ENCODE measurements at regions not wholly inside any gene's neighbourhood (a gene's known extent, or its start where the extent isn't known, plus 50 kb on each side); places are given as distances from the start of the nearest gene placed in this dataset.

DNA sequence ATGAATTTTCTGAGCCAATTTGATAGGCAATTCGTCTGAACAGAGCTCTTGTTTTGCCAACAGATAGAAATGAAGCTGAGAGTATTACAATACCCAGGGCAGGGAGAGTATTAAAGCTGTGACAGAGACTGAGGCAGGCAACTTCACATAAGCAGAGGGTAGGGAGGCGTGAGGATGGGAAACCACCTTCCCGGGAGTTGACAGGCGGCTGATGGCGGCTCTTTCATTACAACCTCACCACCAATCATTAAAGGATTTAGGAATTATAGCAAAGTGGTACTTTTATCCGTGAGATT, 73.3 kb downstream of the CD83 start:
- no TSS peak for BruUV-seq (replicated peaks)
- H3K36me3 Mint-ChIP-seq (ENCODE audit: insufficient read depth, unreplicated experiment): no peaks in the 10 kb centered on the region
- Histone ChIP-seq H3K4me1 (peaks cover 17% of the 10 kb centered on the region), H3K9me3 (no peaks in the 10 kb centered on the region), H3K27me3 (replicated peaks; ENCODE audit: control insufficient read depth, insufficient read depth, low read length) (peaks cover 2% of the 10 kb centered on the region; the same call in 1 of the 2 replicates), H3K36me3 (ENCODE audit: control insufficient read depth, insufficient read depth, low read length) (no peaks in the 10 kb centered on the region), H3K4me3 (ENCODE audit: low read depth, low read length) (no peak overlapping the region)
- no peak overlapping the region for H3K4me3 Mint-ChIP-seq (ENCODE audit: unreplicated experiment)
- H3K4me1 Mint-ChIP-seq (ENCODE audit: low read depth, unreplicated experiment): peaks cover 12% of the 10 kb centered on the region
- H3K27ac Mint-ChIP-seq (ENCODE audit: unreplicated experiment): no peak overlapping the region
- POLR2A ChIA-PET: no interaction called here
- TF ChIP-seq, protein P1, sequence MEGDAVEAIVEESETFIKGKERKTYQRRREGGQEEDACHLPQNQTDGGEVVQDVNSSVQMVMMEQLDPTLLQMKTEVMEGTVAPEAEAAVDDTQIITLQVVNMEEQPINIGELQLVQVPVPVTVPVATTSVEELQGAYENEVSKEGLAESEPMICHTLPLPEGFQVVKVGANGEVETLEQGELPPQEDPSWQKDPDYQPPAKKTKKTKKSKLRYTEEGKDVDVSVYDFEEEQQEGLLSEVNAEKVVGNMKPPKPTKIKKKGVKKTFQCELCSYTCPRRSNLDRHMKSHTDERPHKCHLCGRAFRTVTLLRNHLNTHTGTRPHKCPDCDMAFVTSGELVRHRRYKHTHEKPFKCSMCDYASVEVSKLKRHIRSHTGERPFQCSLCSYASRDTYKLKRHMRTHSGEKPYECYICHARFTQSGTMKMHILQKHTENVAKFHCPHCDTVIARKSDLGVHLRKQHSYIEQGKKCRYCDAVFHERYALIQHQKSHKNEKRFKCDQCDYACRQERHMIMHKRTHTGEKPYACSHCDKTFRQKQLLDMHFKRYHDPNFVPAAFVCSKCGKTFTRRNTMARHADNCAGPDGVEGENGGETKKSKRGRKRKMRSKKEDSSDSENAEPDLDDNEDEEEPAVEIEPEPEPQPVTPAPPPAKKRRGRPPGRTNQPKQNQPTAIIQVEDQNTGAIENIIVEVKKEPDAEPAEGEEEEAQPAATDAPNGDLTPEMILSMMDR (IDR thresholded peaks at IDR 0.05; ENCODE audit: insufficient read depth in 1 of 2, low read depth in 1 of 2, low read length in 1 of 2, severe bottlenecking in 1 of 2, unreplicated experiment in 1 of 2): no peak
- CTCF ChIA-PET: interaction anchor here (0.5 kb wide), 1 partner anchor 61 kb away, joined by 3 read pairs; no protein-coding TSS in a partner anchor
- DNase-seq: no peak
- no peaks in the 10 kb centered on the region for H3K9me3 Mint-ChIP-seq (ENCODE audit: unreplicated experiment)
- H3K27me3 Mint-ChIP-seq (ENCODE audit: insufficient read depth, unreplicated experiment): peaks cover 8% of the 10 kb centered on the region
- intact Hi-C loops (cut with micrococcal nuclease; ENCODE audit: unreplicated experiment): no loop called here

- CTCF ChIA-PET: no interaction called here
- intact Hi-C loops (cut with micrococcal nuclease; ENCODE audit: unreplicated experiment): no loop called here
These were observed 74.2 kb downstream of the CD83 start for GRCh38 chr6:14191761-14192160.

DNA sequence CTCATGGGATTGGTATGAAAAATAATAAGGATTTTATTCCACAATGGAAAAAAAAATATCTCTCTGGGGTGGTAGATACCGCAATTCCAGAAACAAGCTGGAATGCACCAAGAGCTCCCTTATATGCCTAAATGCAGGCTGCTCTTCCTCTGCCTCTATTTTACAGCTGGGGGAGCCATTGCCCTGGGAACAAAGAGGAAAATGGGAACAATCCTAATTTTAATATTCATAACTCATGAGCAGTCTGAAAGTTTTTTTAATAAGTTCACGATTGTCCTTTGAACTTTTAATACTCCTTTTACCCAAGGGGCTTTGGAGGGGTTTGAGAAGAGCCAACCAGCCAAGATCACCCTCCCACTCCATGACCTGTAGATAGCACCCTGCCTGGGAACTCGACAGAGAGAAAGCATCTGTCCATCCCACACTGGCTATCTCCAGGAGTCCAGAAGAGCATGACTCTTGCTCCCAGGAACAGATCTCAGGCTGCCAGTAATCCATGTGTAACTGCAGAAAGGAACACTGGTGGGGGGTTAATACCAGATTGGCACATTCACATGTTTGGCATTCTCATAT, 74.7 kb downstream of the CD83 start:
- POLR2A ChIA-PET: no interaction called here
- DNase-seq: no peak
- CTCF ChIA-PET: no interaction called here
- Mint-ChIP-seq H3K27ac (ENCODE audit: unreplicated experiment) (no peak overlapping the region), H3K27me3 (ENCODE audit: insufficient read depth, unreplicated experiment) (peaks cover 8% of the 10 kb centered on the region), H3K9me3 (ENCODE audit: unreplicated experiment) (no peaks in the 10 kb centered on the region), H3K36me3 (ENCODE audit: insufficient read depth, unreplicated experiment) (no peaks in the 10 kb centered on the region), H3K4me1 (ENCODE audit: low read depth, unreplicated experiment) (peaks cover 12% of the 10 kb centered on the region), H3K4me3 (ENCODE audit: unreplicated experiment) (no peak overlapping the region)
- H3K4me1 ChIP-seq: peaks cover 17% of the 10 kb centered on the region
- intact Hi-C loops (cut with micrococcal nuclease; ENCODE audit: unreplicated experiment): no loop called here
- peaks cover 2% of the 10 kb centered on the region; the same call in 1 of the 2 replicates for H3K27me3 ChIP-seq (replicated peaks; ENCODE audit: control insufficient read depth, insufficient read depth, low read length)
- no peaks in the 10 kb centered on the region for H3K36me3 ChIP-seq (ENCODE audit: control insufficient read depth, insufficient read depth, low read length)
- no peak overlapping the region for H3K4me3 ChIP-seq (ENCODE audit: low read depth, low read length)
- H3K9me3 ChIP-seq: no peaks in the 10 kb centered on the region
- BruUV-seq (replicated peaks): no TSS peak
- TF ChIP-seq, protein P1 (IDR thresholded peaks at IDR 0.05; ENCODE audit: insufficient read depth in 1 of 2, low read depth in 1 of 2, low read length in 1 of 2, severe bottlenecking in 1 of 2, unreplicated experiment in 1 of 2): no peak

More at GRCh38 chr6:14191761-14192160, 74.2 kb downstream of the CD83 start:
- Mint-ChIP-seq H3K27ac (ENCODE audit: unreplicated experiment) (no peak overlapping the region), H3K4me1 (ENCODE audit: low read depth, unreplicated experiment) (peaks cover 12% of the 10 kb centered on the region), H3K4me3 (ENCODE audit: unreplicated experiment) (no peak overlapping the region), H3K27me3 (ENCODE audit: insufficient read depth, unreplicated experiment) (peaks cover 8% of the 10 kb centered on the region), H3K36me3 (ENCODE audit: insufficient read depth, unreplicated experiment) (no peaks in the 10 kb centered on the region), H3K9me3 (ENCODE audit: unreplicated experiment) (no peaks in the 10 kb centered on the region)
- TF ChIP-seq, protein P1 (IDR thresholded peaks at IDR 0.05; ENCODE audit: insufficient read depth in 1 of 2, low read depth in 1 of 2, low read length in 1 of 2, severe bottlenecking in 1 of 2, unreplicated experiment in 1 of 2): no peak
- BruUV-seq (replicated peaks): no TSS peak
- no peaks in the 10 kb centered on the region for H3K36me3 ChIP-seq (ENCODE audit: control insufficient read depth, insufficient read depth, low read length)
- H3K9me3 ChIP-seq: no peaks in the 10 kb centered on the region
- POLR2A ChIA-PET: no interaction called here
- H3K4me1 ChIP-seq: peaks cover 17% of the 10 kb centered on the region
- peaks cover 2% of the 10 kb centered on the region; the same call in 1 of the 2 replicates for H3K27me3 ChIP-seq (replicated peaks; ENCODE audit: control insufficient read depth, insufficient read depth, low read length)
- H3K4me3 ChIP-seq (ENCODE audit: low read depth, low read length): no peak overlapping the region
- no peak for DNase-seq

Measured in Caco-2 (cell line).